ENCODE measurements at regions not wholly inside any gene's neighbourhood (a gene's known extent, or its start where the extent isn't known, plus 50 kb on each side); places are given as distances from the start of the nearest gene placed in this dataset.

GRCh38 chr15:88377509-88377908, 89.7 kb downstream of the MRPL46 start:
- 83% methylated on average over 2 of the region's 2 CpGs for WGBS (ENCODE audit: insufficient coverage)
- DNase-seq (no peak), ATAC-seq (no peak)
- no peak for TF ChIP-seq CTCF (IDR thresholded peaks at IDR 0.05)
- Mint-ChIP-seq H3K4me1 (no peaks in the 10 kb centered on the region), H3K27ac (no peak overlapping the region), H3K4me3 (no peak overlapping the region), H3K27me3 (ENCODE audit: low read depth in 2 of 2) (peaks cover 0 to 8% of the 10 kb centered on the region in 2 donors), H3K36me3 (no peaks in the 10 kb centered on the region), H3K9me3 (no peaks in the 10 kb centered on the region)
- Histone ChIP-seq H3K4me1 (ENCODE audit: control insufficient read depth, insufficient read depth, low read length) (no peaks in the 10 kb centered on the region), H3K9me3 (ENCODE audit: control insufficient read depth, insufficient read depth, low read length) (no peaks in the 10 kb centered on the region), H3K27ac (ENCODE audit: low read length) (no peak overlapping the region), H3K27me3 (ENCODE audit: control insufficient read depth, insufficient read depth, low read length) (no peaks in the 10 kb centered on the region), H3K4me3 (ENCODE audit: low read length) (no peak overlapping the region), H3K36me3 (ENCODE audit: control insufficient read depth, insufficient read depth, low read length) (no peaks in the 10 kb centered on the region)
- intact Hi-C loops (cut with micrococcal nuclease) = no loop called here

DNA sequence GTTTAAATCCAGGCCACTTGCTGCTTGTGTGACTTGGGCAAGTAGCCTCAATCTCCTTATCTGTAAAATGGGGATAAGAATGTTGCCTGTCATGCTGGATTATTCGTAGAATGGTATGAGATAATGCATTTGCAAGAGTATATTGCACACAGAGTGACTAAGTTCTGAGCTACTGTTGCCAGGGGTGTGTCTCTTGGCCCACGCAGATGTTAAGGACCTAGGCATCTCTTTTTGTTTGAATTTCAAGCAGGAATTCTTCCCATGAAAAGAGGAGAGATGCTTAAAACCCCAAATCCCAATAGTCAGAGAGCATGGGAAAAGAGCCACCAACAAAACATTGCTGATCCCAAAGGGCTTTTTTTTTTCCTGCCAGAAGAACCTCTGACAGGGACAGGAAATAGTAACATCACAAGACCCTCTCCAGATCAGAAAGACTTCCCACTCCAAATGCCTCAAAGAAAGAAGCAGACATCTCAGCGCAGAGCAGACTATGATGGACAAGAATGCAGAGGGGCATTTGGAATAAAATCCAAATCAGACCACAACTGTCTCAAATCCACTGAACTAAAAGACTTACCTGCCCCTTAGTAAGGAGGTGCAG, 90.5 kb downstream of the MRPL46 start:
- Mint-ChIP-seq H3K36me3 (no peaks in the 10 kb centered on the region), H3K27ac (no peak overlapping the region), H3K4me3 (no peak overlapping the region), H3K4me1 (no peaks in the 10 kb centered on the region), H3K27me3 (ENCODE audit: low read depth in 2 of 2) (peaks cover 0 to 8% of the 10 kb centered on the region in 2 donors), H3K9me3 (no peaks in the 10 kb centered on the region)
- no peak for ATAC-seq
- H3K9me3 ChIP-seq (ENCODE audit: control insufficient read depth, insufficient read depth, low read length) = no peaks in the 10 kb centered on the region
- H3K27ac ChIP-seq (ENCODE audit: low read length) = no peak overlapping the region
- no peak overlapping the region for H3K4me3 ChIP-seq (ENCODE audit: low read length)
- H3K27me3 ChIP-seq (ENCODE audit: control insufficient read depth, insufficient read depth, low read length) = no peaks in the 10 kb centered on the region
- H3K4me1 ChIP-seq (ENCODE audit: control insufficient read depth, insufficient read depth, low read length) = no peaks in the 10 kb centered on the region
- no peak for TF ChIP-seq CTCF (IDR thresholded peaks at IDR 0.05)
- no peaks in the 10 kb centered on the region for H3K36me3 ChIP-seq (ENCODE audit: control insufficient read depth, insufficient read depth, low read length)
- 82% methylated on average over 3 of the region's 3 CpGs for WGBS (ENCODE audit: insufficient coverage)
- intact Hi-C loops (cut with micrococcal nuclease) = no loop called here
- no peak for DNase-seq

DNA sequence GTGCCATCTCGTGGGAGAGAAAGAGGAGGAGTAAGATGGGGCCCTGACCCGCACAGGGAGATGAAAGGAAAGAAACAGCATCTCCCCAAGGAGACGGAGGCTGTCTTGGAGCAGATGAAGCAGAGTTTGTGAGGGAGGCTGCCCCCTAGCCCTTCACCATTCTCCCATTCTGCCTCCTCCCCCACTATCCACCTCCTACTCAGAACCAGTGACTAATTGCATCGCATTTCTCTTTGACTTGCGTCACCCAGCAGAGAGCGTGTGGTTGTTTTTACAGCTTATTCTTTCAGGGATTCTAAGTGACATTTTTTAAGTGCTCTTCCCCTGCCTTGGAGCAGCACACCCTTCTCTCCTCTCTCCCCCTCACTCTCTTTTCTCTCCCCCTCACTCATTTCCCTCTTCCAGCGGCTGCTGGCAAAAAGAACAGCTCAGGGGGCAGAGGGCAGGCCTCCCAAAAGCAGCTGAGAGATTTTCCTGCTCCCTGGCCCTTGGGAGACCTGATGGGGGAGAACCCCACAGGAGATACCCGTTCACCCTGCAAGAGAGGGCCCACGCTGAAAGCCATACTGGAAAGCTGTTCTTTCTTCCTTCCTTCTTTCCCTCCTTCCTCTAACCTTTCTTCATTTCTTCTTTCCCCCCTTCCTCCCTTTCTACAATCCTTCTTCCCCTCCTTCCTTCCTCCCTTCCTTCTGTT, 91.8 kb downstream of the MRPL46 start:
- Histone ChIP-seq H3K4me1 (ENCODE audit: control insufficient read depth, insufficient read depth, low read length) (no peaks in the 10 kb centered on the region), H3K36me3 (ENCODE audit: control insufficient read depth, insufficient read depth, low read length) (no peaks in the 10 kb centered on the region), H3K9me3 (ENCODE audit: control insufficient read depth, insufficient read depth, low read length) (no peaks in the 10 kb centered on the region), H3K4me3 (ENCODE audit: low read length) (no peak overlapping the region), H3K27ac (ENCODE audit: low read length) (no peak overlapping the region), H3K27me3 (ENCODE audit: control insufficient read depth, insufficient read depth, low read length) (no peaks in the 10 kb centered on the region)
- WGBS (ENCODE audit: insufficient coverage) = 35% methylated on average over 8 of the region's 9 CpGs
- H3K36me3 Mint-ChIP-seq = no peaks in the 10 kb centered on the region
- TF ChIP-seq CTCF (IDR thresholded peaks at IDR 0.05) = no peak
- H3K4me3 Mint-ChIP-seq = no peak overlapping the region
- peaks cover 0 to 8% of the 10 kb centered on the region in 2 donors for H3K27me3 Mint-ChIP-seq (ENCODE audit: low read depth in 2 of 2)
- DNase-seq = no peak
- no peaks in the 10 kb centered on the region for H3K4me1 Mint-ChIP-seq
- intact Hi-C loops (cut with micrococcal nuclease) = no loop called here
- H3K27ac Mint-ChIP-seq = no peak overlapping the region
- H3K9me3 Mint-ChIP-seq = no peaks in the 10 kb centered on the region
- ATAC-seq = no peak

- Histone ChIP-seq H3K4me3 (ENCODE audit: low read length) (no peak overlapping the region), H3K27ac (ENCODE audit: low read length) (no peak overlapping the region), H3K9me3 (ENCODE audit: control insufficient read depth, insufficient read depth, low read length) (no peaks in the 10 kb centered on the region), H3K4me1 (ENCODE audit: control insufficient read depth, insufficient read depth, low read length) (no peaks in the 10 kb centered on the region), H3K27me3 (ENCODE audit: control insufficient read depth, insufficient read depth, low read length) (no peaks in the 10 kb centered on the region), H3K36me3 (ENCODE audit: control insufficient read depth, insufficient read depth, low read length) (no peaks in the 10 kb centered on the region)
- WGBS (ENCODE audit: insufficient coverage) = 83% methylated on average over 10 of the region's 10 CpGs
- TF ChIP-seq CTCF (IDR thresholded peaks at IDR 0.05) = no peak
- Mint-ChIP-seq H3K27ac (no peak overlapping the region), H3K36me3 (no peaks in the 10 kb centered on the region), H3K4me3 (no peak overlapping the region), H3K27me3 (ENCODE audit: low read depth in 2 of 2) (peaks cover under 1 to 14% of the 10 kb centered on the region in 2 donors), H3K9me3 (peaks cover 0 to 2% of the 10 kb centered on the region in 2 donors), H3K4me1 (no peaks in the 10 kb centered on the region)
- DNase-seq (no peak), ATAC-seq (no peak)
- intact Hi-C loops (cut with micrococcal nuclease) = no loop called here
These were observed 102.1 kb downstream of the MRPL46 start for GRCh38 chr15:88365124-88365523.
